ENCODE measurements at regions not wholly inside any gene's neighbourhood (a gene's known extent, or its start where the extent isn't known, plus 50 kb on each side); places are given as distances from the start of the nearest gene placed in this dataset.

DNA sequence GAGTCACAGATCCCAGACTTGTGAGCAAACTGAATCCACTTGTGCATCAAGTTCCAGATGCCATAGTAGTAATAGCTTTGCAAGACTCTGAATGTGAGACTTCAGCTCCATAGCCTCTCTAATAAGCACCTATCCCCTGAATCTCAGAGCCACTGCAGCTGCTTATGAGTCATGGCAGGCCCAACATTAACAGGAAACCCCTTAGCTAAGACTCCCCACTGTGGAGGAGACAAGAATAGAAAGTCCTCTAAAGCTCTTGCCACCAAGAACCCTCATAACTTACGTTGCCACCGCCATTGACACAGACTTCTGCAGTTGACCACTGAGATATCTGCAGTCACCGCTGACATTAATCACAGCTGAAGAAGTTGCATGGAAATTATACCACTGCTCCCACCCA lies 62.9 kb upstream of the PDE3A start:
- TF ChIP-seq BHLHE40 (IDR thresholded peaks at IDR 0.05; ENCODE audit: borderline replicate concordance): no peak
- no peak for TF ChIP-seq TARDBP (IDR thresholded peaks at IDR 0.05)
- TF ChIP-seq FOXA1 (IDR thresholded peaks at IDR 0.05): no peak
- TF ChIP-seq FOXK2 (IDR thresholded peaks at IDR 0.05): no peak
- no peak for TF ChIP-seq PKNOX1 (IDR thresholded peaks at IDR 0.05)
- no peak for TF ChIP-seq FOXM1 (IDR thresholded peaks at IDR 0.05; ENCODE audit: borderline replicate concordance)
- TF ChIP-seq SP1 (IDR thresholded peaks at IDR 0.05): no peak
- TF ChIP-seq ZNF384 (IDR thresholded peaks at IDR 0.05): no peak
- no peak for TF ChIP-seq ARNT (IDR thresholded peaks at IDR 0.05)

Measured in HEK293T (cell line).